HFFc6 (cell line): ENCODE measurements at regions not wholly inside any gene's neighbourhood (a gene's known extent, or its start where the extent isn't known, plus 50 kb on each side); places are given as distances from the start of the nearest gene placed in this dataset.
A peak's percentile ranks its signal among the peaks of the same experiment; 100 is the strongest.

ENCODE experiments used
- DNase-seq: peaks from one replicate; pipeline ENCODE4 v3.0.0-alpha.2; 2018
- H3K27ac Mint-ChIP-seq: 2 replicates; pipeline ENCODE4 v1.8.0; 2020; ENCODE audit warnings: mild to moderate bottlenecking, mixed read lengths
- H3K27me3 Mint-ChIP-seq: 2 replicates; pipeline ENCODE4 v1.8.0; 2021; ENCODE audit warnings: mild to moderate bottlenecking, moderate library complexity, mixed read lengths; ENCODE audit not compliant: insufficient read depth
- H3K36me3 Mint-ChIP-seq: 2 replicates; pipeline ENCODE4 v1.8.0; 2021; ENCODE audit warnings: low read depth, mixed read lengths
- H3K4me1 Mint-ChIP-seq: 2 replicates; pipeline ENCODE4 v1.8.0; 2020; ENCODE audit warnings: low read depth, mixed read lengths
- H3K4me3 Mint-ChIP-seq: 2 replicates; pipeline ENCODE4 v1.8.0; 2020; ENCODE audit warnings: mild to moderate bottlenecking, moderate library complexity, mixed read lengths
- H3K9me3 Mint-ChIP-seq: 2 replicates; pipeline ENCODE4 v1.8.0; 2020; ENCODE audit warnings: mild to moderate bottlenecking, mixed read lengths
- CTCF ChIP-seq: fragments of 200-600 bp; sonication (generic); IDR thresholded peaks from 2 replicates; pipeline ENCODE4 v1.5.0; 2021; ENCODE audit warnings: antibody characterized with exemption, mild to moderate bottlenecking

DNA sequence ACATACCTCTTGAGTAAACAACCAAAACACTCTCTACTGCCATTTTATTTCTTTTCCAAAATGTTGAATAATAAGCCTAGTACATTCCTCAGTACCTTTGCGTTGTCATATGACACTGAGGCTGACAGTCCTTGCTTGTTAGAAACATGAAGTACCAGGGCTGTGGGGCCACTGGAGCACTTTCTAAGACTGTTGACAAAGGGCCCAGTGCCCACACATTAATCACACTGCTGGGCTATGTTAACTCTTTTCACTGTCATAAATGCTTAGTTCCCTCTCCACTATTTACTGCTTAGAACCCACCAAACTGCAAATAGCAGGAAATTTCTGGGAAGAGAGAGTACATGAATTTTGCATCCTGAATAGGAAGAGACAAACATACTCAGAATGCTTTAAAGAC, 57.1 kb downstream of the FAM47B start:
- Mint-ChIP-seq H3K4me1 (no peaks in the 10 kb centered on the region), H3K36me3 (no peaks in the 10 kb centered on the region), H3K27me3 (no peaks in the 10 kb centered on the region), H3K4me3 (no peak overlapping the region), H3K27ac (no peak overlapping the region), H3K9me3 (no peaks in the 10 kb centered on the region)
- no peak for DNase-seq
- TF ChIP-seq CTCF: no peak

DNA sequence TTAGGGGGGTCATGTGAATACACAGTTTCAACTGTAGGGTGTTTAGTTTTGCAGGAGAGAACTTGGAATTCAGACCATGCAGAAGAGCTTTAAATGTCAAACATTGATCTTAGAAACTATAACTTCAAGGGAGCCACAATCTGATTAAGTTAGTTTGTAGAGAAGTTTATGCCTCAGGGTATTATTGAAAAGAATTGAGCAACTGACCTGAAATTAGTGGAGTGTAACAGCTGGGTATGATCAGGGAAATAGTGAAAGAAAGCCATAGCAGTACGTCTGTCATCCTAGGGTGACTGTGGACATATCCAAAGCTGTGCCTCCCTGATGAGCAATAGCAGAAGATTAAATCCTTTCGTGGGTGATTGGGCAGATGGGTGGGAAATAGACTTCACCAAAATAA, 63.8 kb downstream of the FAM47B start:
- no peaks in the 10 kb centered on the region for H3K27me3 Mint-ChIP-seq
- H3K4me1 Mint-ChIP-seq: peaks cover 8% of the 10 kb centered on the region
- TF ChIP-seq CTCF: no peak
- no peak for DNase-seq
- no peak overlapping the region for H3K4me3 Mint-ChIP-seq
- no peaks in the 10 kb centered on the region for H3K9me3 Mint-ChIP-seq
- H3K27ac Mint-ChIP-seq: no peak overlapping the region
- no peaks in the 10 kb centered on the region for H3K36me3 Mint-ChIP-seq

- Mint-ChIP-seq H3K27ac (0 out of 2 replicates have a peak overlapping the region, but pooled peaks have one; percentile 30), H3K4me1 (peaks cover 33% of the 10 kb centered on the region), H3K36me3 (no peaks in the 10 kb centered on the region), H3K4me3 (no peak overlapping the region), H3K27me3 (no peaks in the 10 kb centered on the region), H3K9me3 (no peaks in the 10 kb centered on the region)
- no peak for TF ChIP-seq CTCF
- no peak for DNase-seq
Measured at GRCh38 chrX:35015621-35016020, 73.0 kb downstream of the FAM47B start.

GRCh38 chrX:35016051-35016450, 73.5 kb downstream of the FAM47B start:
- H3K4me1 Mint-ChIP-seq: peaks cover 33% of the 10 kb centered on the region
- no peaks in the 10 kb centered on the region for H3K27me3 Mint-ChIP-seq
- no peaks in the 10 kb centered on the region for H3K9me3 Mint-ChIP-seq
- no peak for DNase-seq
- no peak overlapping the region for H3K27ac Mint-ChIP-seq
- no peaks in the 10 kb centered on the region for H3K36me3 Mint-ChIP-seq
- H3K4me3 Mint-ChIP-seq: no peak overlapping the region
- TF ChIP-seq CTCF: no peak

DNA sequence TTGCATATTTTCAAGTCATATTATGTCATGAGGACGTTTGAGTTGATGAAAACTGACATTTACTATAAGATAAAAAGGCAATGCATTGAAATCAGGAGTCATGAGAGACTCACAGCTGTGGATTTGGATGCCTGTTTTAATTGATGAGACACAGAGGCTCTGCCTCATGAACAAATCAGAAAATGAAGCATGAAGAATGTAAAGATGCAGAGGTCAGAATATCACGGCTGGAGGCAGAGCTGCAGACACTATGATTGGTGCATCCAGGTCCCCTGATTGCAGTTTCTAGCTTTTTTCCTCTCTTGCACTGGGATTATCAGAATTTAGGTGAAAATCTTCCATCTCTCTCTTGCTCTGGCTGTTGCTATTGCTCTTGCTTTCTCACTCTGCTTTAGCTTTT, 74.7 kb downstream of the FAM47B start:
- no peak overlapping the region for H3K27ac Mint-ChIP-seq
- no peaks in the 10 kb centered on the region for H3K9me3 Mint-ChIP-seq
- H3K27me3 Mint-ChIP-seq: no peaks in the 10 kb centered on the region
- H3K4me3 Mint-ChIP-seq: no peak overlapping the region
- no peak for TF ChIP-seq CTCF
- H3K36me3 Mint-ChIP-seq: no peaks in the 10 kb centered on the region
- DNase-seq: no peak
- H3K4me1 Mint-ChIP-seq: peaks cover 33% of the 10 kb centered on the region

DNA sequence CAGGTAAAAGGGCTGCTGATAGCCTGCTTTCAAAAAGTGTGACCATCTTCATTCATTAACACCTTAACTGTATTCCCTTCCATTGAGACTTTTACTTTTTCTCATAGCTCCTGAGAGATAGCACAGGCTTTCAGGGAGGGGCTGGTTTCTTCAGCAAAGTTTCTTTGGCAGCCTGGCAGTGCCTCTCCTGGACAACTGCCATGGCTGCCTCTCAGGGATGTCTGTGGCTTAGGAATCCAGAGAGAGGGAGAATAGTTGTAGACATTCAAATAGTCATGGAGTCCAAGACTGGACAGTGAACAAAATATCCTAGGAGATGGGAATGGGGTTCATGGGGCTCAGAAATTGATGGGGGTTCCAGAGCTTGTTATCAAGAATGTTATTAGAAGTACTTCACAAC, 81.1 kb downstream of the FAM47B start:
- Mint-ChIP-seq H3K9me3 (no peaks in the 10 kb centered on the region), H3K4me1 (no peaks in the 10 kb centered on the region), H3K27ac (no peak overlapping the region), H3K4me3 (no peak overlapping the region), H3K27me3 (no peaks in the 10 kb centered on the region), H3K36me3 (no peaks in the 10 kb centered on the region)
- TF ChIP-seq CTCF: no peak
- DNase-seq: no peak
